ENCODE measurements at regions not wholly inside any gene's neighbourhood (a gene's known extent, or its start where the extent isn't known, plus 50 kb on each side); places are given as distances from the start of the nearest gene placed in this dataset.

GRCh38 chr13:37303606-37304005, 198.1 kb upstream of the CSNK1A1L start:
- TF ChIP-seq CTBP1 (IDR thresholded peaks at IDR 0.05; ENCODE audit: borderline replicate concordance): no peak
- no peak for TF ChIP-seq ARNT (IDR thresholded peaks at IDR 0.05)
- TF ChIP-seq SUZ12 (IDR thresholded peaks at IDR 0.05): no peak
- no peak for TF ChIP-seq BHLHE40 (IDR thresholded peaks at IDR 0.05; ENCODE audit: borderline replicate concordance)
- no peak for TF ChIP-seq SP1 (IDR thresholded peaks at IDR 0.05)
- no peak for TF ChIP-seq PKNOX1 (IDR thresholded peaks at IDR 0.05)
- TF ChIP-seq ELF4 (IDR thresholded peaks at IDR 0.05): no peak
- no peak for TF ChIP-seq HDGF (IDR thresholded peaks at IDR 0.05; ENCODE audit: borderline replicate concordance)

All from HEK293T (cell line).